Mesenchymal stem cell (in vitro differentiated cells and primary cell): ENCODE measurements at regions not wholly inside any gene's neighbourhood (a gene's known extent, or its start where the extent isn't known, plus 50 kb on each side); places are given as distances from the start of the nearest gene placed in this dataset.

Source experiments
- DNase-seq: peaks from one replicate; pipeline ENCODE4 v3.0.0-alpha.2; 2013
- H2AFZ ChIP-seq: one replicate; pipeline ENCODE4 v1.6.1; 2013; ENCODE audit warnings: low read depth, mild to moderate bottlenecking, control low read depth, inconsistent platforms, low read length, moderate library complexity
- H2AK5ac ChIP-seq: 2 replicates; pipeline ENCODE4 v1.6.1; 2013; ENCODE audit warnings: low read length, moderate library complexity, mild to moderate bottlenecking, inconsistent platforms; ENCODE audit not compliant: severe bottlenecking
- H2BK120ac ChIP-seq: one replicate; pipeline ENCODE4 v1.6.1; 2013; ENCODE audit warnings: low read depth, mild to moderate bottlenecking, inconsistent platforms, low read length, moderate library complexity
- H2BK12ac ChIP-seq, 2 experiments: one replicate each; pipeline ENCODE4 v1.6.1; 2013; ENCODE audit warnings: inconsistent platforms in 2 of 2, low read length in 2 of 2, mild to moderate bottlenecking in 2 of 2, moderate library complexity in 2 of 2, control low read depth in 1 of 2
- H2BK15ac ChIP-seq: one replicate; pipeline ENCODE4 v1.6.1; 2013; ENCODE audit warnings: mild to moderate bottlenecking, low read depth, inconsistent platforms; ENCODE audit not compliant: poor library complexity, severe bottlenecking
- H2BK5ac ChIP-seq: 2 replicates; pipeline ENCODE4 v1.6.1; 2013; ENCODE audit warnings: low read depth, mild to moderate bottlenecking, low read length, control low read depth, inconsistent platforms; ENCODE audit not compliant: poor library complexity, severe bottlenecking
- H3K14ac ChIP-seq, 2 experiments: one replicate each; pipeline ENCODE4 v1.6.1; 2013; ENCODE audit warnings: inconsistent platforms in 2 of 2, low read length in 2 of 2, control low read depth in 1 of 2, mild to moderate bottlenecking in 1 of 2, moderate library complexity in 1 of 2
- H3K18ac ChIP-seq, 2 experiments: one replicate each; pipeline ENCODE4 v1.6.1; 2013; ENCODE audit warnings: inconsistent platforms in 2 of 2, low read length in 2 of 2, control low read depth in 1 of 2, low read depth in 1 of 2, mild to moderate bottlenecking in 1 of 2
- H3K23ac ChIP-seq, 2 experiments: one replicate each; pipeline ENCODE4 v1.6.1; 2013; ENCODE audit warnings: inconsistent platforms in 2 of 2, low read length in 2 of 2, mild to moderate bottlenecking in 2 of 2, moderate library complexity in 2 of 2, control low read depth in 1 of 2
- H3K27ac ChIP-seq: 2 replicates; pipeline ENCODE4 v1.5.1; 2013; ENCODE audit warnings: mild to moderate bottlenecking, moderate library complexity, low read length, control low read depth, inconsistent platforms; ENCODE audit not compliant: poor library complexity, severe bottlenecking
- H3K27me3 ChIP-seq, 2 experiments: 2 replicates each; pipeline versions ENCODE4 v1.6.1 to v1.7.0; 2013; ENCODE audit warnings: low read length in 2 of 2, mild to moderate bottlenecking in 2 of 2, moderate library complexity in 2 of 2, control low read depth in 1 of 2, inconsistent platforms in 1 of 2; ENCODE audit not compliant: control insufficient read depth in 1 of 2, insufficient read depth in 1 of 2
- H3K36me3 ChIP-seq, 2 experiments: 2 replicates each; pipeline versions ENCODE4 v1.6.1 to v1.7.0; 2013; ENCODE audit warnings: low read length in 2 of 2, control low read depth in 1 of 2, inconsistent platforms in 1 of 2, low read depth in 1 of 2, mild to moderate bottlenecking in 1 of 2; ENCODE audit not compliant: insufficient read depth in 2 of 2, control insufficient read depth in 1 of 2
- H3K4ac ChIP-seq, 2 experiments: one replicate each; pipeline ENCODE4 v1.6.1; 2013; ENCODE audit warnings: inconsistent platforms in 2 of 2, low read length in 2 of 2, mild to moderate bottlenecking in 2 of 2, moderate library complexity in 2 of 2, control low read depth in 1 of 2, low read depth in 1 of 2
- H3K4me1 ChIP-seq: 2 replicates; pipeline ENCODE4 v1.6.1; 2013; ENCODE audit warnings: low read depth, low read length, control low read depth; ENCODE audit not compliant: control insufficient read depth, insufficient read depth
- H3K4me2 ChIP-seq: 2 replicates; pipeline ENCODE4 v1.6.1; 2013; ENCODE audit warnings: low read length, mild to moderate bottlenecking, inconsistent platforms; ENCODE audit not compliant: poor library complexity, severe bottlenecking
- H3K4me3 ChIP-seq, 2 experiments: 2 replicates each; pipeline versions ENCODE4 v1.5.1 to v1.7.0; 2013; ENCODE audit warnings: low read length in 2 of 2, mild to moderate bottlenecking in 2 of 2, control low read depth in 1 of 2, low read depth in 1 of 2; ENCODE audit not compliant: insufficient read depth in 1 of 2
- H3K79me1 ChIP-seq: replicated peaks from 2 replicates; pipeline ENCODE4 v1.6.1; 2013; ENCODE audit warnings: mild to moderate bottlenecking, control low read depth, low read length, inconsistent platforms; ENCODE audit not compliant: poor library complexity, severe bottlenecking
- H3K9ac ChIP-seq: 2 replicates; pipeline ENCODE4 v1.7.0; 2013; ENCODE audit warnings: mild to moderate bottlenecking, low read length, moderate library complexity
- H3K9me3 ChIP-seq: 2 replicates; pipeline ENCODE4 v1.7.0; 2013; ENCODE audit warnings: mild to moderate bottlenecking, low read length; ENCODE audit not compliant: control insufficient read depth
- H4K8ac ChIP-seq: one replicate; pipeline ENCODE4 v1.6.1; 2013; ENCODE audit warnings: inconsistent platforms, mild to moderate bottlenecking, low read length, moderate library complexity
- H4K91ac ChIP-seq: one replicate; pipeline ENCODE4 v1.6.1; 2013; ENCODE audit warnings: mild to moderate bottlenecking, low read length, inconsistent platforms
- WGBS: methylation state at CpG from one replicate; pipeline ENCODE4 v1.1.7; 2013; ENCODE audit warnings: mixed read lengths; 5-methylcytosine and 5-hydroxymethylcytosine counted together

DNA sequence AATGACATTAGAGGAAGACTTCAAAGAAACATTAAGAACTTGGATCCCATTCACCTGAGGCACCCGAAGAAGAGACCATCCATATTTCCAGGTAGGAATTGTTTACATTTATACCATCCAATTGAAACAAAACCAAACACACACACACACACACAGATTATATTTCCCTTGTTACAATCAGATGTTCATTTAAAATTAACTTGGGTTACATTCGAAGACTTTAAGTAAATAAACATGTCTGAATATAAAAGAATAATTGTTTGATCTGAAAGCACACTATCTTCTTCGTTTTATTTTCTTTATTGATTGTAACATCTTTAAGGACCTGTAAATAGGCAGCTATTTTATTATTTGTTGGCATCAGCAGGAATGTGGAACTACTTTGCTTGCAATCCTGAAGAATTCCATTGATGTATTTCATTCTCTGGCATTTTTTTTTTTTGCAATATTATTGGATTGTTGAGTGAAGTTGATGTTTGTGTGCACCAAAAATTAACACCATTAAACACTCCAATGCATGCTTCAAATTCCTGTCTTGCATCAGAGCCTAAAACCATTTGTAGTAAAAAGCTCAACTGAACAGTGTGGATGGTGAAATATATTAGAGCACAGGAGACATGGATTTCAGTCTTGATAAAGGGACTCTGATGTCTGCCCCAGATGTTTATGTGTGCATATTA is 85.3 kb upstream of the FRY start:
- H3K79me1 ChIP-seq = no peaks in the 10 kb centered on the region
- H2BK12ac ChIP-seq = no peak overlapping the region
- no peak overlapping the region for H2BK120ac ChIP-seq
- no peaks in the 10 kb centered on the region for H3K9me3 ChIP-seq
- no peaks in the 10 kb centered on the region for H3K27me3 ChIP-seq
- peak overlapping the region; percentile 52 for H3K9ac ChIP-seq
- no peak for DNase-seq
- H3K4ac ChIP-seq = no peak overlapping the region
- no peak overlapping the region for H4K91ac ChIP-seq
- no peak overlapping the region for H3K23ac ChIP-seq
- H3K14ac ChIP-seq = no peak overlapping the region
- no peak overlapping the region for H4K8ac ChIP-seq
- H3K4me3 ChIP-seq = no peak overlapping the region
- H2BK15ac ChIP-seq = no peak overlapping the region
- H2BK5ac ChIP-seq = no peak overlapping the region
- peak overlapping the region; percentile 86 for H3K27ac ChIP-seq
- no peak overlapping the region for H3K18ac ChIP-seq
- H3K36me3 ChIP-seq = peaks cover 0 to 3% of the 10 kb centered on the region in 2 experiments
- 92% methylated on average over 1 of the region's 3 CpGs for WGBS
- no peak overlapping the region for H2AK5ac ChIP-seq
- H3K4me2 ChIP-seq = peak overlapping the region; percentile 43
- H3K4me1 ChIP-seq = peaks cover 11% of the 10 kb centered on the region
- H2AFZ ChIP-seq = no peak overlapping the region

DNA sequence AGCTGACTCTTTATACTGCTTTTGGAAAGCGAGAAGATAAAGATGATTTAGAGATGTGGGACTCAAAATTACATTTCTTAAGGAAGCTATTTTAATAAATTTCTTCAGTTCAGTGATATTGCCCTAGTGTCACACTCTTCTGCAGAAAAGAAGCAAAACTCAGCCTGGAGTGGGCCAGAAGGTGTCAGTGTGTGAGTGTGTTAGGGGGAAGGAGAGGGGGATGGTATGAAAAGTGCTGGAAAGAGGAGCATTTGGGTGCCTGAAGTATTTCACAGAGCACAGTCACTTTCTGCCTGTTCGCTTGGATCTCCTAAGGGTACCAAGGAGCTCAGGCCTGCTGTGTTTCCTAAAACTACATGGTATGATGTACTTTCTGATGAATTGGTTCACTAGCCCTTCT is 84.5 kb upstream of the FRY start:
- H3K23ac ChIP-seq = no peak overlapping the region
- H3K14ac ChIP-seq = no peak overlapping the region
- DNase-seq = peak; percentile 23
- no peak overlapping the region for H4K8ac ChIP-seq
- no peak overlapping the region for H3K4me3 ChIP-seq
- H3K79me1 ChIP-seq = no peaks in the 10 kb centered on the region
- H3K4me2 ChIP-seq = no peak overlapping the region
- no peak overlapping the region for H3K9ac ChIP-seq
- no peaks in the 10 kb centered on the region for H3K9me3 ChIP-seq
- H3K4me1 ChIP-seq = peaks cover 11% of the 10 kb centered on the region
- peak overlapping the region in 1 of 2 experiments; percentile 1 for H2BK12ac ChIP-seq
- no peak overlapping the region for H3K18ac ChIP-seq
- peaks cover 0 to 3% of the 10 kb centered on the region in 2 experiments for H3K36me3 ChIP-seq
- H3K27ac ChIP-seq = peak overlapping the region; percentile 86
- no peak overlapping the region for H2BK15ac ChIP-seq
- H2BK5ac ChIP-seq = no peak overlapping the region
- H2AK5ac ChIP-seq = no peak overlapping the region
- no peak overlapping the region for H3K4ac ChIP-seq
- H3K27me3 ChIP-seq = no peaks in the 10 kb centered on the region
- H2AFZ ChIP-seq = no peak overlapping the region
- H2BK120ac ChIP-seq = no peak overlapping the region
- 67% methylated on average over 1 of the region's 2 CpGs for WGBS
- H4K91ac ChIP-seq = no peak overlapping the region

DNA sequence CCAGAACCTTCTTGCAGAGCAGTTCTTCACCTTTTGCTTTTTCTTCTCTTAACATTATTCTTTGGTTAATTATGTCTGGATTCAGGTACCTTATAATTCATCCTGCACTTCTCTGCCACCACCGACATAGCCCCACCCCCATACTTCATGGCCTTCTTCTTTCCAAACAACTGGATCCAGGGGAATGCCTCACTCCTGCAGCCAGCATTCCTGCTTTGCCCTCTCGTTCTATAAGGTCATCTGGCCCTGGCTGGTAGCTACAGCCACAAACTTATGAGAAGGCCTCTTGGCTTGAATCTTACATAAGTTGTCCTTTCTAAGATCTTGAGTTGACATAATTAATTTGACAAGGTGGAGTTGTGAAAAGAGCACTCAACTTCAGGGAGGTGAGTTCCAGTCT is 84.1 kb upstream of the FRY start:
- peaks cover 13% of the 10 kb centered on the region for H3K4me1 ChIP-seq
- H3K79me1 ChIP-seq = no peaks in the 10 kb centered on the region
- H3K36me3 ChIP-seq = peaks cover 0 to 3% of the 10 kb centered on the region in 2 experiments
- no peak overlapping the region for H2BK120ac ChIP-seq
- no peak overlapping the region for H3K4me3 ChIP-seq
- H3K4me2 ChIP-seq = no peak overlapping the region
- no peak overlapping the region for H3K23ac ChIP-seq
- H2BK5ac ChIP-seq = no peak overlapping the region
- peak; percentile 45 for DNase-seq
- no peak overlapping the region for H3K9ac ChIP-seq
- H2AFZ ChIP-seq = no peak overlapping the region
- no peaks in the 10 kb centered on the region for H3K9me3 ChIP-seq
- H3K4ac ChIP-seq = no peak overlapping the region
- H2AK5ac ChIP-seq = peak overlapping the region; percentile 96
- no peak overlapping the region for H3K14ac ChIP-seq
- H2BK12ac ChIP-seq = no peak overlapping the region
- H4K8ac ChIP-seq = no peak overlapping the region
- 52% methylated on average over 2 of the region's 2 CpGs for WGBS
- peak overlapping the region; percentile 86 for H3K27ac ChIP-seq
- H2BK15ac ChIP-seq = no peak overlapping the region
- peak overlapping the region in 1 of 2 experiments; percentile 66 for H3K18ac ChIP-seq
- H3K27me3 ChIP-seq = no peaks in the 10 kb centered on the region
- H4K91ac ChIP-seq = no peak overlapping the region

DNA sequence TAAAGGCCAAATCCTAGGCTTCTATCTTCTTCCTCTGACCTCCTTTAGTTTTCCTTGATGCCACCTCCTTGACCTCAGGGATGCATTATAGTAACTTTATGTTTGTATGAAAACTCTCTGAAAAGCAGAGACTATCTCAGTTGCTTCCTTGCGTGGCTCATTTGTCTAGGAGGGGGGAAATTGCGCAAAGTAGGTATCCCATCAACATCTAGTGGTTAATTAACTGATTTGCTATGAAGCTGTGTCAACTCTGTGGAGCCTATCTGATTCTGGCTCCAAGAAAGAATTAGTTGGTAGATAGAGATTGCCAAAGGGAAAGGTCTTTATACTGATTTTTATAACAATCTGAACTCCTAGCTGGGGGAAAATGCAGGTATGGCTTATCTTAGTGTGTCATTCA is 82.1 kb upstream of the FRY start:
- 97% methylated on average over 2 of the region's 2 CpGs for WGBS

More for the DNA sequence above, 82.1 kb upstream of the FRY start:
- no peak for DNase-seq
- Histone ChIP-seq H4K8ac (no peak overlapping the region), H3K9ac (no peak overlapping the region), H3K14ac (no peak overlapping the region), H2BK15ac (no peak overlapping the region), H2AK5ac (no peak overlapping the region), H2BK120ac (no peak overlapping the region), H3K36me3 (peaks cover 0 to 3% of the 10 kb centered on the region in 2 experiments), H2BK12ac (no peak overlapping the region), H3K9me3 (no peaks in the 10 kb centered on the region), H4K91ac (no peak overlapping the region), H3K4ac (no peak overlapping the region), H2BK5ac (no peak overlapping the region), H3K4me1 (peaks cover 13% of the 10 kb centered on the region), H3K18ac (no peak overlapping the region), H3K4me3 (no peak overlapping the region), H2AFZ (no peak overlapping the region), H3K79me1 (no peaks in the 10 kb centered on the region), H3K27ac (no peak overlapping the region), H3K27me3 (no peaks in the 10 kb centered on the region), H3K23ac (no peak overlapping the region), H3K4me2 (no peak overlapping the region)
